H9 (cell line): ENCODE measurements at regions not wholly inside any gene's neighbourhood (a gene's known extent, or its start where the extent isn't known, plus 50 kb on each side); places are given as distances from the start of the nearest gene placed in this dataset.

Experiments
- DNase-seq: peaks from one replicate; pipeline ENCODE4 v3.0.0-alpha.2; 2017
- H2AFZ ChIP-seq: one replicate; pipeline ENCODE4 v1.6.1; 2013; ENCODE audit warnings: mild to moderate bottlenecking, low read length, control low read depth, moderate library complexity
- H2AK5ac ChIP-seq: 2 replicates; pipeline ENCODE4 v1.6.1; 2013; ENCODE audit warnings: low read length, control low read depth, mixed read lengths; ENCODE audit not compliant: insufficient read length
- H2BK120ac ChIP-seq: one replicate; pipeline ENCODE4 v1.6.1; 2013; ENCODE audit warnings: low read depth, mild to moderate bottlenecking, low read length, control low read depth, inconsistent platforms; ENCODE audit not compliant: poor library complexity, severe bottlenecking
- H2BK12ac ChIP-seq: 2 replicates; pipeline ENCODE4 v1.6.1; 2013; ENCODE audit warnings: low read length, control low read depth, mixed read lengths, low read depth; ENCODE audit not compliant: insufficient read length
- H2BK15ac ChIP-seq: 2 replicates; pipeline ENCODE4 v1.6.1; 2013; ENCODE audit warnings: low read depth, low read length, control low read depth
- H2BK20ac ChIP-seq: one replicate; pipeline ENCODE4 v1.6.1; 2013; ENCODE audit warnings: low read depth, mild to moderate bottlenecking, low read length, control low read depth, inconsistent platforms; ENCODE audit not compliant: poor library complexity, severe bottlenecking
- H2BK5ac ChIP-seq: 2 replicates; pipeline ENCODE4 v1.6.1; 2013; ENCODE audit warnings: low read length, control low read depth, mixed read lengths; ENCODE audit not compliant: insufficient read length
- H3K14ac ChIP-seq: 2 replicates; pipeline ENCODE4 v1.6.1; 2013; ENCODE audit warnings: low read length, control low read depth; ENCODE audit not compliant: insufficient read depth
- H3K18ac ChIP-seq: 2 replicates; pipeline ENCODE4 v1.6.1; 2013; ENCODE audit warnings: low read depth, mild to moderate bottlenecking, mixed read lengths, low read length, control low read depth; ENCODE audit not compliant: insufficient read length
- H3K23ac ChIP-seq: 2 replicates; pipeline ENCODE4 v1.6.1; 2013; ENCODE audit warnings: low read length, control low read depth, mixed read lengths, low read depth; ENCODE audit not compliant: insufficient read length
- H3K23me2 ChIP-seq: 2 replicates; pipeline ENCODE4 v1.6.1; 2013; ENCODE audit warnings: low read depth, mild to moderate bottlenecking, mixed read lengths, low read length, control low read depth; ENCODE audit not compliant: insufficient read length, poor library complexity, severe bottlenecking
- H3K27ac ChIP-seq: 2 replicates; pipeline ENCODE4 v1.5.1; 2013; ENCODE audit warnings: low read length, control low read depth, mixed read lengths, low read depth; ENCODE audit not compliant: insufficient read length
- H3K27me3 ChIP-seq: 2 replicates; pipeline ENCODE4 v1.6.1; 2013; ENCODE audit warnings: low read length, control low read depth, inconsistent platforms; ENCODE audit not compliant: insufficient read depth
- H3K4ac ChIP-seq: 2 replicates; pipeline ENCODE4 v1.6.1; 2013; ENCODE audit warnings: low read depth, mild to moderate bottlenecking, control low read depth, inconsistent platforms, low read length, moderate library complexity
- H3K4me1 ChIP-seq: 2 replicates; pipeline ENCODE4 v1.6.1; 2013; ENCODE audit warnings: low read length, control low read depth, inconsistent platforms; ENCODE audit not compliant: insufficient read depth
- H3K4me2 ChIP-seq: 2 replicates; pipeline ENCODE4 v1.6.1; 2013; ENCODE audit warnings: low read length, control low read depth, mixed read lengths; ENCODE audit not compliant: insufficient read length, insufficient read depth
- H3K56ac ChIP-seq: 2 replicates; pipeline ENCODE4 v1.6.1; 2013; ENCODE audit warnings: low read depth, mild to moderate bottlenecking, mixed read lengths, low read length, control low read depth; ENCODE audit not compliant: insufficient read length
- H3K79me1 ChIP-seq: 2 replicates; pipeline ENCODE4 v1.6.1; 2013; ENCODE audit warnings: low read depth, mild to moderate bottlenecking, moderate library complexity, low read length, control low read depth, inconsistent platforms; ENCODE audit not compliant: insufficient read depth, poor library complexity, severe bottlenecking
- H3K79me2 ChIP-seq: 2 replicates; pipeline ENCODE4 v1.6.1; 2013; ENCODE audit warnings: low read length, control low read depth, inconsistent platforms; ENCODE audit not compliant: insufficient read depth
- H3K9ac ChIP-seq: 2 replicates; pipeline ENCODE4 v1.6.1; 2013; ENCODE audit warnings: low read length, control low read depth, mixed read lengths; ENCODE audit not compliant: insufficient read length; ENCODE audit errors: extremely low read depth
- H3K9me3 ChIP-seq: one replicate; pipeline ENCODE4 v1.6.1; 2013; ENCODE audit warnings: low read depth, low read length, inconsistent platforms; ENCODE audit not compliant: control insufficient read depth
- H3T11ph ChIP-seq: one replicate; pipeline ENCODE4 v1.6.1; 2013; ENCODE audit warnings: mild to moderate bottlenecking, low read length, control low read depth, inconsistent platforms
- H4K20me1 ChIP-seq: one replicate; pipeline ENCODE4 v1.6.1; 2013; ENCODE audit not compliant: control insufficient read depth, insufficient read length, insufficient read depth
- H4K5ac ChIP-seq: 2 replicates; pipeline ENCODE4 v1.6.1; 2013; ENCODE audit warnings: low read depth, mild to moderate bottlenecking, mixed read lengths, low read length, control low read depth; ENCODE audit not compliant: insufficient read length
- H4K8ac ChIP-seq: replicated peaks from 2 replicates; pipeline ENCODE4 v1.6.1; 2013; ENCODE audit warnings: low read length, control low read depth, mixed read lengths, low read depth; ENCODE audit not compliant: insufficient read length
- H4K91ac ChIP-seq: 2 replicates; pipeline ENCODE4 v1.6.1; 2013; ENCODE audit warnings: low read depth, mild to moderate bottlenecking, moderate library complexity, mixed read lengths, low read length, control low read depth; ENCODE audit not compliant: insufficient read length
- H3K27ac Mint-ChIP-seq, 3 experiments: 2 replicates in 2 of 3; 3 replicates in 1 of 3; pipeline ENCODE4 v1.8.0; 2020 to 2021; ENCODE audit warnings: mixed read lengths in 3 of 3, mild to moderate bottlenecking in 1 of 3, moderate library complexity in 1 of 3
- H3K27me3 Mint-ChIP-seq: 2 replicates; pipeline ENCODE4 v1.8.0; 2021; ENCODE audit warnings: low read depth, mild to moderate bottlenecking, moderate library complexity, mixed read lengths
- H3K36me3 Mint-ChIP-seq, 3 experiments: 2 replicates in 2 of 3; 3 replicates in 1 of 3; pipeline ENCODE4 v1.8.0; 2020 to 2021; ENCODE audit warnings: low read depth in 3 of 3, mixed read lengths in 3 of 3; ENCODE audit not compliant: insufficient read depth in 1 of 3
- H3K4me1 Mint-ChIP-seq, 2 experiments: 2 replicates each; pipeline ENCODE4 v1.8.0; 2020; ENCODE audit warnings: mixed read lengths in 2 of 2
- H3K4me3 Mint-ChIP-seq, 2 experiments: 2 replicates in 1 of 2; 3 replicates in 1 of 2; pipeline ENCODE4 v1.8.0; 2020 to 2021; ENCODE audit warnings: mild to moderate bottlenecking in 2 of 2, mixed read lengths in 2 of 2, moderate library complexity in 1 of 2
- H3K9me3 Mint-ChIP-seq, 2 experiments: 2 replicates in 1 of 2; 3 replicates in 1 of 2; pipeline ENCODE4 v1.8.0; 2020; ENCODE audit warnings: mild to moderate bottlenecking in 2 of 2, mixed read lengths in 2 of 2, moderate library complexity in 1 of 2
- CTCF ChIP-seq: fragments of 200-600 bp; sonication (generic); conservative IDR thresholded peaks from 3 replicates; pipeline ENCODE4 v1.8.0; 2021; ENCODE audit warnings: antibody characterized with exemption, mild to moderate bottlenecking
- WGBS: extraction: QIAGEN DNeasy Blood & Tissue Kit; methylation state at CpG from one replicate; pipeline ENCODE4 v1.1.7; 2013; ENCODE audit warnings: missing lambda C conversion rate, low lambda C conversion rate, mixed read lengths; ENCODE audit not compliant: insufficient read length; ENCODE audit errors: extremely low coverage; 5-methylcytosine and 5-hydroxymethylcytosine counted together

GRCh38 chr13:54394085-54394700 is 1365.6 kb downstream of the OLFM4 start:
- no peak overlapping the region for H2AK5ac ChIP-seq
- H2BK120ac ChIP-seq: no peak overlapping the region
- no peaks in the 10 kb centered on the region for H3K79me2 ChIP-seq
- H3K4me2 ChIP-seq: no peak overlapping the region
- H2BK5ac ChIP-seq: no peak overlapping the region
- H3K23me2 ChIP-seq: no peaks in the 10 kb centered on the region
- H3K27ac Mint-ChIP-seq: no peak overlapping the region
- no peak overlapping the region for H4K91ac ChIP-seq
- no peak overlapping the region for H2BK12ac ChIP-seq
- no peak overlapping the region for H3K27ac ChIP-seq
- TF ChIP-seq CTCF: no peak
- no peaks in the 10 kb centered on the region; a peak in 2 of 7 replicates for H3K36me3 Mint-ChIP-seq
- H3K79me1 ChIP-seq: no peaks in the 10 kb centered on the region
- WGBS: no CpG with 5 or more reads among the region's 7 CpGs
- no peaks in the 10 kb centered on the region; a peak in 3 of 5 replicates for H3K9me3 Mint-ChIP-seq
- H4K20me1 ChIP-seq: no peaks in the 10 kb centered on the region
- no peak overlapping the region for H3T11ph ChIP-seq
- H4K5ac ChIP-seq: no peak overlapping the region
- no peak overlapping the region for H3K14ac ChIP-seq
- peaks cover 6% of the 10 kb centered on the region; the same call in 1 of the 2 replicates for H3K4me1 ChIP-seq
- no peak overlapping the region for H2AFZ ChIP-seq
- peaks cover 25 to 29% of the 10 kb centered on the region in 2 experiments for H3K4me1 Mint-ChIP-seq
- no peak overlapping the region for H3K4ac ChIP-seq
- peaks cover 12% of the 10 kb centered on the region for H3K27me3 Mint-ChIP-seq
- no peak overlapping the region for H3K56ac ChIP-seq
- H3K9me3 ChIP-seq: no peaks in the 10 kb centered on the region
- H3K23ac ChIP-seq: no peak overlapping the region
- H3K4me3 Mint-ChIP-seq: no peak overlapping the region
- no peak for DNase-seq
- no peak overlapping the region for H4K8ac ChIP-seq
- no peak overlapping the region for H2BK20ac ChIP-seq
- H2BK15ac ChIP-seq: no peak overlapping the region
- no peaks in the 10 kb centered on the region; the same call in 1 of the 2 replicates for H3K27me3 ChIP-seq
- H3K18ac ChIP-seq: no peak overlapping the region
- no peak overlapping the region for H3K9ac ChIP-seq
